WTC11 (cell line): ENCODE measurements at regions not wholly inside any gene's neighbourhood (a gene's known extent, or its start where the extent isn't known, plus 50 kb on each side); places are given as distances from the start of the nearest gene placed in this dataset.
A peak's percentile ranks its signal among the peaks of the same experiment; 100 is the strongest.

ENCODE experiments used
- ATAC-seq: fragments of 200-7000 bp; cut with Tn5 transposase; 2 replicates; pipeline ENCODE4 v1.10.0; 2021; ENCODE audit warnings: mild to moderate bottlenecking, moderate library complexity
- CTCF ChIA-PET: fragments of 300-600 bp; sonication (Branson Sonifier 250); formaldehyde crosslinking; loops from one replicate; lab custom pipeline; 2021; ENCODE audit warnings: antibody characterized with exemption; lab: Charles Lee
- POLR2A ChIA-PET: fragments of 350-600 bp; sonication (Branson Sonifier 250); formaldehyde crosslinking; loops from one replicate; lab custom pipeline; 2021; ENCODE audit warnings: antibody characterized with exemption; lab: Charles Lee
- DNase-seq: peaks from one replicate; pipeline ENCODE4 v3.0.0; 2021; ENCODE audit warnings: low spot score
- H3K27ac Mint-ChIP-seq: 2 replicates; pipeline ENCODE4 v1.8.0; 2021; ENCODE audit warnings: mixed read lengths
- H3K27me3 Mint-ChIP-seq: 2 replicates; pipeline ENCODE4 v1.8.0; 2021; ENCODE audit warnings: low read depth, mild to moderate bottlenecking, moderate library complexity, mixed read lengths
- H3K36me3 Mint-ChIP-seq: 2 replicates; pipeline ENCODE4 v1.8.0; 2021; ENCODE audit warnings: mixed read lengths
- H3K4me1 Mint-ChIP-seq: 2 replicates; pipeline ENCODE4 v1.8.0; 2022; ENCODE audit warnings: mixed read lengths
- H3K4me3 Mint-ChIP-seq: 2 replicates; pipeline ENCODE4 v1.8.0; 2021; ENCODE audit warnings: mild to moderate bottlenecking, moderate library complexity, mixed read lengths
- H3K9me3 Mint-ChIP-seq: 2 replicates; pipeline ENCODE4 v1.8.0; 2021; ENCODE audit warnings: mixed read lengths
- ATF2 ChIP-seq: sonication (generic); formaldehyde crosslinking; IDR thresholded peaks from 2 replicates; pipeline ENCODE4 v1.8.1; 2022; ENCODE audit warnings: low read depth, missing genetic modification reagents, borderline replicate concordance
- EMX1 ChIP-seq: fragments of 250-450 bp; sonication (Bioruptor Pico); IDR thresholded peaks from 2 replicates; pipeline ENCODE4 v1.8.0; 2021; ENCODE audit warnings: mild to moderate bottlenecking
- FOXJ3 ChIP-seq: sonication (generic); formaldehyde crosslinking; IDR thresholded peaks from 2 replicates; pipeline ENCODE4 v1.9.0; 2021; ENCODE audit warnings: missing genetic modification reagents, mild to moderate bottlenecking, borderline replicate concordance
- GABPB1 ChIP-seq: sonication (generic); formaldehyde crosslinking; IDR thresholded peaks from 2 replicates; pipeline ENCODE4 v1.8.1; 2023; ENCODE audit warnings: mild to moderate bottlenecking, missing genetic modification reagents
- GTF2I ChIP-seq: fragments of 250-450 bp; sonication (Bioruptor Pico); conservative IDR thresholded peaks from 2 replicates; pipeline ENCODE4 v1.4.0; 2021; ENCODE audit warnings: mild to moderate bottlenecking
- NFE2L1 ChIP-seq: sonication (generic); formaldehyde crosslinking; IDR thresholded peaks from 2 replicates; pipeline ENCODE4 v1.8.1; 2023; ENCODE audit warnings: missing genetic modification reagents
- NR2C2 ChIP-seq: sonication (generic); formaldehyde crosslinking; IDR thresholded peaks from 2 replicates; pipeline ENCODE4 v1.8.0; 2022; ENCODE audit warnings: mild to moderate bottlenecking, missing genetic modification reagents
- PRDM15 ChIP-seq: sonication (generic); formaldehyde crosslinking; IDR thresholded peaks from 2 replicates; pipeline ENCODE4 v1.8.0; 2022; ENCODE audit warnings: missing genetic modification reagents
- SOX15 ChIP-seq: fragments of 250-450 bp; sonication (Bioruptor Pico); IDR thresholded peaks from 2 replicates; pipeline ENCODE4 v1.9.0; 2021; ENCODE audit warnings: mild to moderate bottlenecking
- SP1 ChIP-seq: sonication (generic); formaldehyde crosslinking; conservative IDR thresholded peaks from 2 replicates; pipeline ENCODE4 v1.8.1; 2022; ENCODE audit warnings: missing genetic modification reagents
- ZBTB21 ChIP-seq: sonication (generic); formaldehyde crosslinking; IDR thresholded peaks from 2 replicates; pipeline ENCODE4 v1.8.1; 2023; ENCODE audit warnings: mild to moderate bottlenecking, missing genetic modification reagents, borderline replicate concordance
- ZBTB43 ChIP-seq: sonication (generic); formaldehyde crosslinking; IDR thresholded peaks from 2 replicates; pipeline ENCODE4 v1.8.1; 2023; ENCODE audit warnings: mild to moderate bottlenecking, missing genetic modification reagents
- ZNF396 ChIP-seq: fragments of 250-450 bp; sonication (Bioruptor Pico); IDR thresholded peaks from 2 replicates; pipeline ENCODE4 v1.8.0; 2021; ENCODE audit warnings: mild to moderate bottlenecking, moderate library complexity, borderline replicate concordance
- ZNF416 ChIP-seq: fragments of 250-450 bp; sonication (Bioruptor Pico); IDR thresholded peaks from 2 replicates; pipeline ENCODE4 v1.9.0; 2021; ENCODE audit warnings: mild to moderate bottlenecking, inconsistent platforms
- ZNF532 ChIP-seq: fragments of 250-450 bp; sonication (Bioruptor Pico); IDR thresholded peaks from 2 replicates; pipeline ENCODE4 v1.9.0; 2021; ENCODE audit warnings: mild to moderate bottlenecking, borderline replicate concordance
- TF ChIP-seq, protein P1 (sequence below): fragments of 250-450 bp; sonication (Bioruptor Pico); IDR thresholded peaks from 2 replicates; pipeline ENCODE4 v1.8.0; 2021; ENCODE audit warnings: mild to moderate bottlenecking
- TF ChIP-seq, protein P2 (sequence below): sonication (generic); formaldehyde crosslinking; IDR thresholded peaks from 2 replicates; pipeline ENCODE4 v1.8.0; 2022; ENCODE audit warnings: mild to moderate bottlenecking, missing genetic modification reagents
- TF ChIP-seq, protein P3 (sequence below): sonication (generic); formaldehyde crosslinking; IDR thresholded peaks from 2 replicates; pipeline ENCODE4 v1.8.1; 2023; ENCODE audit warnings: mild to moderate bottlenecking, moderate library complexity, missing genetic modification reagents
- TF ChIP-seq, protein P4 (sequence below): sonication (generic); formaldehyde crosslinking; IDR thresholded peaks from 2 replicates; pipeline ENCODE4 v1.8.1; 2023; ENCODE audit warnings: mild to moderate bottlenecking, missing genetic modification reagents, moderate library complexity

- CTCF ChIA-PET = no interaction called here
- ATAC-seq = no peak
- Mint-ChIP-seq H3K27ac (no peak overlapping the region), H3K4me1 (peaks cover 41% of the 10 kb centered on the region), H3K27me3 (no peaks in the 10 kb centered on the region), H3K9me3 (peaks cover 20% of the 10 kb centered on the region), H3K36me3 (peaks cover 10% of the 10 kb centered on the region; the same call in 1 of the 2 replicates), H3K4me3 (no peak overlapping the region)
- DNase-seq = no peak
- TF ChIP-seq, protein P1, sequence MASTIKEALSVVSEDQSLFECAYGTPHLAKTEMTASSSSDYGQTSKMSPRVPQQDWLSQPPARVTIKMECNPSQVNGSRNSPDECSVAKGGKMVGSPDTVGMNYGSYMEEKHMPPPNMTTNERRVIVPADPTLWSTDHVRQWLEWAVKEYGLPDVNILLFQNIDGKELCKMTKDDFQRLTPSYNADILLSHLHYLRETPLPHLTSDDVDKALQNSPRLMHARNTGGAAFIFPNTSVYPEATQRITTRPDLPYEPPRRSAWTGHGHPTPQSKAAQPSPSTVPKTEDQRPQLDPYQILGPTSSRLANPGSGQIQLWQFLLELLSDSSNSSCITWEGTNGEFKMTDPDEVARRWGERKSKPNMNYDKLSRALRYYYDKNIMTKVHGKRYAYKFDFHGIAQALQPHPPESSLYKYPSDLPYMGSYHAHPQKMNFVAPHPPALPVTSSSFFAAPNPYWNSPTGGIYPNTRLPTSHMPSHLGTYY (CRISPR knock-in tag) = no peak
- TF ChIP-seq ATF2 (CRISPR knock-in tag) (no peak), EMX1 (CRISPR knock-in tag) (no peak), SOX15 (CRISPR knock-in tag) (no peak), ZNF532 (no peak), NFE2L1 (CRISPR knock-in tag) (no peak), SP1 (CRISPR knock-in tag) (no peak), GTF2I (CRISPR knock-in tag) (no peak), NR2C2 (CRISPR knock-in tag) (no peak), ZBTB21 (CRISPR knock-in tag) (no peak)
- TF ChIP-seq, protein P2, sequence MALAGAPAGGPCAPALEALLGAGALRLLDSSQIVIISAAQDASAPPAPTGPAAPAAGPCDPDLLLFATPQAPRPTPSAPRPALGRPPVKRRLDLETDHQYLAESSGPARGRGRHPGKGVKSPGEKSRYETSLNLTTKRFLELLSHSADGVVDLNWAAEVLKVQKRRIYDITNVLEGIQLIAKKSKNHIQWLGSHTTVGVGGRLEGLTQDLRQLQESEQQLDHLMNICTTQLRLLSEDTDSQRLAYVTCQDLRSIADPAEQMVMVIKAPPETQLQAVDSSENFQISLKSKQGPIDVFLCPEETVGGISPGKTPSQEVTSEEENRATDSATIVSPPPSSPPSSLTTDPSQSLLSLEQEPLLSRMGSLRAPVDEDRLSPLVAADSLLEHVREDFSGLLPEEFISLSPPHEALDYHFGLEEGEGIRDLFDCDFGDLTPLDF (CRISPR knock-in tag) = no peak
- POLR2A ChIA-PET = no interaction called here
Observed at GRCh38 chr15:29323557-29323956, 53.9 kb upstream of the NSMCE3 start.

- DNase-seq (no peak), ATAC-seq (no peak)
- no peaks in the 10 kb centered on the region for H3K27me3 Mint-ChIP-seq
- peaks cover 47% of the 10 kb centered on the region for H3K4me1 Mint-ChIP-seq
- peak overlapping the region; percentile 37; the same call in 1 of the 2 replicates for H3K27ac Mint-ChIP-seq
- peaks cover 20% of the 10 kb centered on the region for H3K9me3 Mint-ChIP-seq
- POLR2A ChIA-PET = no interaction called here
- CTCF ChIA-PET = interaction anchor here (1.0 kb wide), 1 partner anchor 183 kb away, joined by 4 read pairs; no protein-coding TSS in a partner anchor
- peaks cover 10% of the 10 kb centered on the region; the same call in 1 of the 2 replicates for H3K36me3 Mint-ChIP-seq
- H3K4me3 Mint-ChIP-seq = no peak overlapping the region
- TF ChIP-seq ZNF416 (CRISPR knock-in tag) (no peak), GABPB1 (CRISPR knock-in tag) (no peak), FOXJ3 (no peak), PRDM15 (CRISPR knock-in tag) (no peak), ZNF396 (CRISPR knock-in tag) (no peak), ZBTB43 (CRISPR knock-in tag) (no peak)
- TF ChIP-seq, protein P3, sequence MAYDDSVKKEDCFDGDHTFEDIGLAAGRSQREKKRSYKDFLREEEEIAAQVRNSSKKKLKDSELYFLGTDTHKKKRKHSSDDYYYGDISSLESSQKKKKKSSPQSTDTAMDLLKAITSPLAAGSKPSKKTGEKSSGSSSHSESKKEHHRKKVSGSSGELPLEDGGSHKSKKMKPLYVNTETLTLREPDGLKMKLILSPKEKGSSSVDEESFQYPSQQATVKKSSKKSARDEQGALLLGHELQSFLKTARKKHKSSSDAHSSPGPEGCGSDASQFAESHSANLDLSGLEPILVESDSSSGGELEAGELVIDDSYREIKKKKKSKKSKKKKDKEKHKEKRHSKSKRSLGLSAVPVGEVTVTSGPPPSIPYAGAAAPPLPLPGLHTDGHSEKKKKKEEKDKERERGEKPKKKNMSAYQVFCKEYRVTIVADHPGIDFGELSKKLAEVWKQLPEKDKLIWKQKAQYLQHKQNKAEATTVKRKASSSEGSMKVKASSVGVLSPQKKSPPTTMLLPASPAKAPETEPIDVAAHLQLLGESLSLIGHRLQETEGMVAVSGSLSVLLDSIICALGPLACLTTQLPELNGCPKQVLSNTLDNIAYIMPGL (CRISPR knock-in tag) = no peak
- TF ChIP-seq, protein P4, sequence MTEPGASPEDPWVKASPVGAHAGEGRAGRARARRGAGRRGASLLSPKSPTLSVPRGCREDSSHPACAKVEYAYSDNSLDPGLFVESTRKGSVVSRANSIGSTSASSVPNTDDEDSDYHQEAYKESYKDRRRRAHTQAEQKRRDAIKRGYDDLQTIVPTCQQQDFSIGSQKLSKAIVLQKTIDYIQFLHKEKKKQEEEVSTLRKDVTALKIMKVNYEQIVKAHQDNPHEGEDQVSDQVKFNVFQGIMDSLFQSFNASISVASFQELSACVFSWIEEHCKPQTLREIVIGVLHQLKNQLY (CRISPR knock-in tag) = no peak
Observed at GRCh38 chr15:29322415-29322814, 52.8 kb upstream of the NSMCE3 start.
